ENCODE measurements at regions not wholly inside any gene's neighbourhood (a gene's known extent, or its start where the extent isn't known, plus 50 kb on each side); places are given as distances from the start of the nearest gene placed in this dataset.

- Histone ChIP-seq H3K36me3 (ENCODE audit: insufficient read depth, low read length) (no peaks in the 10 kb centered on the region), H3K4me1 (ENCODE audit: insufficient read depth, low read length, poor library complexity, severe bottlenecking) (no peaks in the 10 kb centered on the region), H3K4me3 (ENCODE audit: low read depth, low read length, poor library complexity, severe bottlenecking) (no peak overlapping the region), H3K9me2 (ENCODE audit: insufficient read depth, low read length) (no peaks in the 10 kb centered on the region), H4K20me1 (ENCODE audit: insufficient read depth, low read length) (no peaks in the 10 kb centered on the region), H2AFZ (ENCODE audit: low read length) (no peak overlapping the region), H3K27ac (ENCODE audit: low read depth, low read length, poor library complexity, severe bottlenecking) (no peak overlapping the region), H3K79me2 (ENCODE audit: insufficient read depth, low read depth, low read length) (no peaks in the 10 kb centered on the region), H3K9me3 (ENCODE audit: low read length) (no peaks in the 10 kb centered on the region), H3K4me2 (ENCODE audit: low read length) (no peak overlapping the region)
- ChIA-PET POLR2A (no interaction called here), CTCF (ENCODE audit: unreplicated experiment) (no interaction called here)
- intact Hi-C loops (cut with micrococcal nuclease; ENCODE audit: unreplicated experiment) = loop anchor here (10.0 kb wide), 1 partner anchor 50 kb away; no protein-coding TSS in a partner anchor
- DNase-seq (ENCODE audit: low spot score) = no peak
- no TSS peak for BruUV-seq (replicated peaks)
- no peak for TF ChIP-seq EZH2phosphoT487 (IDR thresholded peaks at IDR 0.05; ENCODE audit: borderline replicate concordance, low read depth, low read length)
- TF ChIP-seq CTCF (conservative IDR thresholded peaks at IDR 0.05; ENCODE audit: low read length) = no peak
Measured at GRCh38 chr10:2974503-2975207, 92.7 kb upstream of the PFKP start.

- no peak for TF ChIP-seq CTCF (conservative IDR thresholded peaks at IDR 0.05; ENCODE audit: low read length)
- TF ChIP-seq EZH2phosphoT487 (IDR thresholded peaks at IDR 0.05; ENCODE audit: borderline replicate concordance, low read depth, low read length) = no peak
- Histone ChIP-seq H3K36me3 (ENCODE audit: insufficient read depth, low read length) (no peaks in the 10 kb centered on the region), H3K4me2 (ENCODE audit: low read length) (no peak overlapping the region), H3K9me3 (ENCODE audit: low read length) (no peaks in the 10 kb centered on the region), H3K4me3 (ENCODE audit: low read depth, low read length, poor library complexity, severe bottlenecking) (no peak overlapping the region), H3K79me2 (ENCODE audit: insufficient read depth, low read depth, low read length) (no peaks in the 10 kb centered on the region), H3K27ac (ENCODE audit: low read depth, low read length, poor library complexity, severe bottlenecking) (no peak overlapping the region), H4K20me1 (ENCODE audit: insufficient read depth, low read length) (no peaks in the 10 kb centered on the region), H2AFZ (ENCODE audit: low read length) (no peak overlapping the region), H3K9me2 (ENCODE audit: insufficient read depth, low read length) (no peaks in the 10 kb centered on the region), H3K4me1 (ENCODE audit: insufficient read depth, low read length, poor library complexity, severe bottlenecking) (no peaks in the 10 kb centered on the region)
- intact Hi-C loops (cut with micrococcal nuclease; ENCODE audit: unreplicated experiment) = loop anchor here (10.0 kb wide), 1 partner anchor 49 kb away; no protein-coding TSS in a partner anchor
- no peak for DNase-seq (ENCODE audit: low spot score)
- ChIA-PET CTCF (ENCODE audit: unreplicated experiment) (no interaction called here), POLR2A (no interaction called here)
- BruUV-seq (replicated peaks) = no TSS peak
Measured at GRCh38 chr10:2974083-2974482, 93.3 kb upstream of the PFKP start.

- no peaks in the 10 kb centered on the region for H3K36me3 ChIP-seq (ENCODE audit: insufficient read depth, low read length)
- H3K4me3 ChIP-seq (ENCODE audit: low read depth, low read length, poor library complexity, severe bottlenecking) = no peak overlapping the region
- ChIA-PET CTCF (ENCODE audit: unreplicated experiment) (no interaction called here), POLR2A (no interaction called here)
- H3K27ac ChIP-seq (ENCODE audit: low read depth, low read length, poor library complexity, severe bottlenecking) = no peak overlapping the region
- no TSS peak for BruUV-seq (replicated peaks)
- H2AFZ ChIP-seq (ENCODE audit: low read length) = no peak overlapping the region
- no peak for DNase-seq (ENCODE audit: low spot score)
- intact Hi-C loops (cut with micrococcal nuclease; ENCODE audit: unreplicated experiment) = loop anchor here (10.0 kb wide), 1 partner anchor 48 kb away; no protein-coding TSS in a partner anchor
- no peaks in the 10 kb centered on the region for H4K20me1 ChIP-seq (ENCODE audit: insufficient read depth, low read length)
- no peaks in the 10 kb centered on the region for H3K9me3 ChIP-seq (ENCODE audit: low read length)
- H3K79me2 ChIP-seq (ENCODE audit: insufficient read depth, low read depth, low read length) = no peaks in the 10 kb centered on the region
- no peaks in the 10 kb centered on the region for H3K4me1 ChIP-seq (ENCODE audit: insufficient read depth, low read length, poor library complexity, severe bottlenecking)
- no peak overlapping the region for H3K4me2 ChIP-seq (ENCODE audit: low read length)
- no peaks in the 10 kb centered on the region for H3K9me2 ChIP-seq (ENCODE audit: insufficient read depth, low read length)
- no peak for TF ChIP-seq EZH2phosphoT487 (IDR thresholded peaks at IDR 0.05; ENCODE audit: borderline replicate concordance, low read depth, low read length)
- no peak for TF ChIP-seq CTCF (conservative IDR thresholded peaks at IDR 0.05; ENCODE audit: low read length)
Measured at GRCh38 chr10:2972810-2973209, 94.5 kb upstream of the PFKP start.
